Neural cell (in vitro differentiated cells): ENCODE measurements at regions not wholly inside any gene's neighbourhood (a gene's known extent, or its start where the extent isn't known, plus 50 kb on each side); places are given as distances from the start of the nearest gene placed in this dataset.

Source experiments
- EP300 ChIP-seq: fragments of 450-650 bp; conservative IDR thresholded peaks from 2 replicates; pipeline ENCODE4 v1.6.1; 2014; ENCODE audit warnings: antibody characterized with exemption, mild to moderate bottlenecking, moderate library complexity; ENCODE audit not compliant: poor library complexity, severe bottlenecking
- EZH2 ChIP-seq: fragments of 200-600, 300-800 bp; shearing (Covaris generic), sonication (generic); IDR thresholded peaks from 2 replicates; pipeline ENCODE4 v1.6.1; 2014; ENCODE audit warnings: antibody characterized with exemption, low read length, borderline replicate concordance, mild to moderate bottlenecking; ENCODE audit not compliant: insufficient read depth, poor library complexity, severe bottlenecking
- TF ChIP-seq, protein P1 (sequence below): fragments of 450-650 bp; IDR thresholded peaks from 2 replicates; pipeline ENCODE4 v1.5.1; 2014; ENCODE audit warnings: antibody characterized with exemption, mild to moderate bottlenecking, moderate library complexity; ENCODE audit not compliant: poor library complexity, severe bottlenecking
- TF ChIP-seq, protein P2 (sequence below): IDR thresholded peaks from 2 replicates; pipeline ENCODE4 v1.6.1; 2012; ENCODE audit warnings: borderline replicate concordance

GRCh38 chr13:79898202-79898826, 417.4 kb downstream of the NDFIP2 start:
- TF ChIP-seq, protein P1, sequence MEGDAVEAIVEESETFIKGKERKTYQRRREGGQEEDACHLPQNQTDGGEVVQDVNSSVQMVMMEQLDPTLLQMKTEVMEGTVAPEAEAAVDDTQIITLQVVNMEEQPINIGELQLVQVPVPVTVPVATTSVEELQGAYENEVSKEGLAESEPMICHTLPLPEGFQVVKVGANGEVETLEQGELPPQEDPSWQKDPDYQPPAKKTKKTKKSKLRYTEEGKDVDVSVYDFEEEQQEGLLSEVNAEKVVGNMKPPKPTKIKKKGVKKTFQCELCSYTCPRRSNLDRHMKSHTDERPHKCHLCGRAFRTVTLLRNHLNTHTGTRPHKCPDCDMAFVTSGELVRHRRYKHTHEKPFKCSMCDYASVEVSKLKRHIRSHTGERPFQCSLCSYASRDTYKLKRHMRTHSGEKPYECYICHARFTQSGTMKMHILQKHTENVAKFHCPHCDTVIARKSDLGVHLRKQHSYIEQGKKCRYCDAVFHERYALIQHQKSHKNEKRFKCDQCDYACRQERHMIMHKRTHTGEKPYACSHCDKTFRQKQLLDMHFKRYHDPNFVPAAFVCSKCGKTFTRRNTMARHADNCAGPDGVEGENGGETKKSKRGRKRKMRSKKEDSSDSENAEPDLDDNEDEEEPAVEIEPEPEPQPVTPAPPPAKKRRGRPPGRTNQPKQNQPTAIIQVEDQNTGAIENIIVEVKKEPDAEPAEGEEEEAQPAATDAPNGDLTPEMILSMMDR, result no peak
- TF ChIP-seq EZH2 (no peak), EP300 (no peak)
- TF ChIP-seq, protein P2, sequence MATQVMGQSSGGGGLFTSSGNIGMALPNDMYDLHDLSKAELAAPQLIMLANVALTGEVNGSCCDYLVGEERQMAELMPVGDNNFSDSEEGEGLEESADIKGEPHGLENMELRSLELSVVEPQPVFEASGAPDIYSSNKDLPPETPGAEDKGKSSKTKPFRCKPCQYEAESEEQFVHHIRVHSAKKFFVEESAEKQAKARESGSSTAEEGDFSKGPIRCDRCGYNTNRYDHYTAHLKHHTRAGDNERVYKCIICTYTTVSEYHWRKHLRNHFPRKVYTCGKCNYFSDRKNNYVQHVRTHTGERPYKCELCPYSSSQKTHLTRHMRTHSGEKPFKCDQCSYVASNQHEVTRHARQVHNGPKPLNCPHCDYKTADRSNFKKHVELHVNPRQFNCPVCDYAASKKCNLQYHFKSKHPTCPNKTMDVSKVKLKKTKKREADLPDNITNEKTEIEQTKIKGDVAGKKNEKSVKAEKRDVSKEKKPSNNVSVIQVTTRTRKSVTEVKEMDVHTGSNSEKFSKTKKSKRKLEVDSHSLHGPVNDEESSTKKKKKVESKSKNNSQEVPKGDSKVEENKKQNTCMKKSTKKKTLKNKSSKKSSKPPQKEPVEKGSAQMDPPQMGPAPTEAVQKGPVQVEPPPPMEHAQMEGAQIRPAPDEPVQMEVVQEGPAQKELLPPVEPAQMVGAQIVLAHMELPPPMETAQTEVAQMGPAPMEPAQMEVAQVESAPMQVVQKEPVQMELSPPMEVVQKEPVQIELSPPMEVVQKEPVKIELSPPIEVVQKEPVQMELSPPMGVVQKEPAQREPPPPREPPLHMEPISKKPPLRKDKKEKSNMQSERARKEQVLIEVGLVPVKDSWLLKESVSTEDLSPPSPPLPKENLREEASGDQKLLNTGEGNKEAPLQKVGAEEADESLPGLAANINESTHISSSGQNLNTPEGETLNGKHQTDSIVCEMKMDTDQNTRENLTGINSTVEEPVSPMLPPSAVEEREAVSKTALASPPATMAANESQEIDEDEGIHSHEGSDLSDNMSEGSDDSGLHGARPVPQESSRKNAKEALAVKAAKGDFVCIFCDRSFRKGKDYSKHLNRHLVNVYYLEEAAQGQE, result no peak
